ENCODE measurements at regions not wholly inside any gene's neighbourhood (a gene's known extent, or its start where the extent isn't known, plus 50 kb on each side); places are given as distances from the start of the nearest gene placed in this dataset.
"Not testable (repeated sequence)": the region's sequence is repeated elsewhere in the genome, so short reads cannot be mapped to it uniquely, and the experiment has no call there.

- no peak for DNase-seq
Observed at GRCh38 chr2:16227811-16228462, 287.6 kb downstream of the MYCN start.

- no peak for DNase-seq
Observed at GRCh38 chr2:16226943-16227664, 286.8 kb downstream of the MYCN start.

GRCh38 chr2:16226381-16226780 lies 286.0 kb downstream of the MYCN start:
- DNase-seq, result no peak

- no peak for DNase-seq
Observed at GRCh38 chr2:16225545-16225944, 285.2 kb downstream of the MYCN start.

GRCh38 chr2:16225071-16225470 lies 284.7 kb downstream of the MYCN start:
- DNase-seq, result no peak

- DNase-seq, result no peak
Observed at GRCh38 chr2:16224298-16225045, 284.1 kb downstream of the MYCN start.

- no peak for DNase-seq
Observed at GRCh38 chr2:16223841-16224177, 283.5 kb downstream of the MYCN start.

- DNase-seq, result no peak
Observed at GRCh38 chr2:16223161-16223840, 283.0 kb downstream of the MYCN start.

GRCh38 chr2:16222326-16222725 lies 282.0 kb downstream of the MYCN start:
- no peak for DNase-seq

- no peak for DNase-seq
Observed at GRCh38 chr2:16221461-16222010, 281.2 kb downstream of the MYCN start.

- no peak for DNase-seq
Observed at GRCh38 chr2:16219292-16219975, 279.1 kb downstream of the MYCN start.

- DNase-seq, result no peak
Observed at GRCh38 chr2:16218625-16219024, 278.3 kb downstream of the MYCN start.

- no peak for DNase-seq
Observed at GRCh38 chr2:16218161-16218560, 277.8 kb downstream of the MYCN start.

GRCh38 chr2:16217741-16218140 lies 277.4 kb downstream of the MYCN start:
- not testable (repeated sequence) for DNase-seq

GRCh38 chr2:16217291-16217690 lies 276.9 kb downstream of the MYCN start:
- no peak for DNase-seq

- DNase-seq, result no peak
Observed at GRCh38 chr2:16216558-16216945, 276.2 kb downstream of the MYCN start.

GRCh38 chr2:16215902-16216557 lies 275.7 kb downstream of the MYCN start:
- no peak for DNase-seq

GRCh38 chr2:16214861-16215260 lies 274.5 kb downstream of the MYCN start:
- DNase-seq, result no peak

GRCh38 chr2:16214391-16214790 lies 274.0 kb downstream of the MYCN start:
- DNase-seq, result no peak

- DNase-seq, result no peak
Observed at GRCh38 chr2:16212321-16212720, 272.0 kb downstream of the MYCN start.

GRCh38 chr2:16211341-16211740 lies 271.0 kb downstream of the MYCN start:
- no peak for DNase-seq

GRCh38 chr2:16210841-16211240 lies 270.5 kb downstream of the MYCN start:
- no peak for DNase-seq
